GM13976 (cell line): ENCODE measurements at regions not wholly inside any gene's neighbourhood (a gene's known extent, or its start where the extent isn't known, plus 50 kb on each side); places are given as distances from the start of the nearest gene placed in this dataset.
A peak's percentile ranks its signal among the peaks of the same experiment; 100 is the strongest.

Experiments used
- DNase-seq: peaks from one replicate; pipeline ENCODE4 v3.0.0; 2012; ENCODE audit warnings: low spot score
- CTCF ChIP-seq: IDR thresholded peaks from 2 replicates; pipeline ENCODE4 v1.5.1; 2012; ENCODE audit warnings: borderline replicate concordance, mild to moderate bottlenecking; ENCODE audit not compliant: insufficient read depth; ENCODE audit errors: extremely low read depth, missing control alignments, control extremely low read depth
- in situ Hi-C: fragments of 300-500 bp; cut with MboI; formaldehyde crosslinking; loops from one replicate; pipeline ENCODE4 v1.12.0; 2022; ENCODE audit warnings: low sequenced_read_pairs, mixed read lengths, inconsistent platforms; ENCODE audit not compliant: unreplicated experiment

- no peak for DNase-seq
- no peak for TF ChIP-seq CTCF
- in situ Hi-C loops: no loop called here
These were observed 359.5 kb upstream of the PLXNA2 start for GRCh38 chr1:208603721-208604120.

- in situ Hi-C loops: no loop called here
- peak; percentile 42 for DNase-seq
- no peak for TF ChIP-seq CTCF
These were observed 360.1 kb upstream of the PLXNA2 start for GRCh38 chr1:208604295-208604694.

DNA sequence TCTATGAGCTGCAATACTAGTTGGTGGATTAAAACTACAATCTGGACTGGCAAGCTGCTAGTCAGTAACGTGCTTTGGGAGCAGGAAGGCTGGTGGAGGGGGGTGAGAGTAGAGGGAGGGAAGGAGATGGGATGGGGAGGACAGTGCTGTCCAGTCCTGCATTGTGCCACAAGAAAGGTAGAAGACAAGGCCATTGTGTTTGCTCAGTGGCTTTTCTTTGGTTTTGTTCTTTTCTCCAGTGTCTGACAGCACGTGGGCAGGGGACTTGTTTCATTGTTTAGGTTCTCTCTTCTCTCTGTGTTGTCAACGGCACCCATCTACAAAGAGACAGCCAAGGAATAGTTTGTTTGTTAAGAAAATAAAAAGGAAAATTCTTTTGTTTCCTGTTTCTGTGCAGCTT, 362.8 kb upstream of the PLXNA2 start:
- DNase-seq: no peak
- in situ Hi-C loops: no loop called here
- TF ChIP-seq CTCF: no peak

DNA sequence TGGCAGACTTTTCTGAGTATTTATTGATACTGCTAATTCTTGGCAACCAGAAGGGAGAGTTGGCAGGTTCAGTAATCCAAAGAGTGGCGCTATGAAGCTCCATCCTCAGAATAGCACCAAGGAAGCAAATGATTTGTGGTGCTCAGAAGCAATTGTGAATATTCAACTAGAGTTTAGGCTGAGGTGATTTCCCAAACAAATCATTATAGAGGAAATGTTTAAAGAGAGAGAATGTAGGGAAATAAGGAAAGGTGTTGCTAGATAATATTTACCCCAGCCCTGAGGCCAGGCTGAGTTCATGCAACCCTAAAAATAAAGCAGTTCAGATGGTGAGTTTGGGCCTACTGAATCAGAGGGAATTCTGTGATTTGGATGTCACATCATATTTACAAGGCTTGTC, 363.4 kb upstream of the PLXNA2 start:
- no peak for DNase-seq
- no peak for TF ChIP-seq CTCF
- in situ Hi-C loops: no loop called here

DNA sequence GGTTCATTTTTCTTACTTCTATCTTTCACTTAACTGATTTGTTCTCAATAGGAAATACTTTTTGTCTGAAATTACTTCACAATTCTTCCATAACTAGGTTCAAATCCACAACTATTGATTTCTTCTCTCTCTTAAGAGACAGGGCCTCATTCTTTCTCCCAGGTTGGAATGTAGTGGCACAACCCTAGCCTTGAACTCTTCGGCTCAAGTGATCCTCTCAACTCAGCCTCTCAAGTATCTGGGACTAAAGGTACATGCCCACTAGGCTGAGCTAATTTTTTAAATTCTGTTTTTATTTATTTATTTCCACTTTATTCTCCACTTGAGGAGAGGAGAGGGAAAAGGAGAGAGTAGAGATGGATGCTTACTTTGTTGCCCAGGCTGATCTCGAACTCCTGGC, 370.4 kb upstream of the PLXNA2 start:
- no peak for TF ChIP-seq CTCF
- DNase-seq: no peak
- in situ Hi-C loops: no loop called here

DNA sequence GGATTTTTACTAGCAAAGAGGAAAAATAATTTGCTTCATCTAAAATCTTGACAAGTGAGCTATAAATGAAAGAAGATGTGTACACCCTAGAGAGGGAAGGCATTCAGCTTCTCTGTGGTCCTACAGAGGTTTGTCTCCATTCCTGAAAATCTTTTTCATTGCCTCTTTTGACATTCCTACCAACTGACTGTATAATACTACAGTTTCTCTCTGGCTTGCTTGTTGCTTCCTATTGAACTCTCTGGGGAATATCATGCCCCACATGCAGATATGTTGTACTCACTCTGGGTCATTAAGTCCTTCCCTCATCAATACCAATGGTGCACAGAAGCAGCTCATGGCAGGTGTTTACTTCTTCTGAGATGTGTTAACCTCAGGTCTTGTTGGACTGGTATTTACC, 371.2 kb upstream of the PLXNA2 start:
- no peak for DNase-seq
- in situ Hi-C loops: no loop called here
- no peak for TF ChIP-seq CTCF

GRCh38 chr1:208616776-208617175, 372.6 kb upstream of the PLXNA2 start:
- in situ Hi-C loops: no loop called here
- no peak for TF ChIP-seq CTCF
- DNase-seq: no peak
